Lower leg skin (tissue), 4 donors: ENCODE measurements at regions not wholly inside any gene's neighbourhood (a gene's known extent, or its start where the extent isn't known, plus 50 kb on each side); places are given as distances from the start of the nearest gene placed in this dataset.

Source experiments
- DNase-seq, 2 donors: peaks; one replicate each; pipeline ENCODE4 v3.0.0-alpha.2; 2019; ENCODE audit warnings: low spot score in 2 of 2
- H3K4me3 ChIP-seq: fragments of 200-600 bp; sonication (generic); 2 replicates; pipeline ENCODE4 v1.5.1; 2017; ENCODE audit warnings: mild to moderate bottlenecking, low read depth; ENCODE audit not compliant: poor library complexity, severe bottlenecking
- POLR2A ChIP-seq, 2 donors: fragments of 450-650 bp; IDR thresholded peaks; one replicate each; pipeline ENCODE4 v1.6.1; 2016 to 2017; ENCODE audit warnings: antibody characterized with exemption in 2 of 2, mild to moderate bottlenecking in 1 of 2, moderate library complexity in 1 of 2
- WGBS, 2 donors: methylation state at CpG; one replicate each; pipeline ENCODE4 v1.1.5; 2018; 5-methylcytosine and 5-hydroxymethylcytosine counted together
- intact Hi-C: fragments of 100-400 bp; cut with DNase I; formaldehyde crosslinking; loops from one replicate; pipeline ENCODE4 v1.15.0; 2023; ENCODE audit warnings: low total_unique reads
- TF ChIP-seq, protein P1 (sequence below), 3 donors: fragments of 450-650 bp; IDR thresholded peaks; one replicate each; pipeline ENCODE4 v1.5.1; 2016; ENCODE audit warnings: antibody characterized with exemption in 3 of 3, mild to moderate bottlenecking in 3 of 3, moderate library complexity in 2 of 3

DNA sequence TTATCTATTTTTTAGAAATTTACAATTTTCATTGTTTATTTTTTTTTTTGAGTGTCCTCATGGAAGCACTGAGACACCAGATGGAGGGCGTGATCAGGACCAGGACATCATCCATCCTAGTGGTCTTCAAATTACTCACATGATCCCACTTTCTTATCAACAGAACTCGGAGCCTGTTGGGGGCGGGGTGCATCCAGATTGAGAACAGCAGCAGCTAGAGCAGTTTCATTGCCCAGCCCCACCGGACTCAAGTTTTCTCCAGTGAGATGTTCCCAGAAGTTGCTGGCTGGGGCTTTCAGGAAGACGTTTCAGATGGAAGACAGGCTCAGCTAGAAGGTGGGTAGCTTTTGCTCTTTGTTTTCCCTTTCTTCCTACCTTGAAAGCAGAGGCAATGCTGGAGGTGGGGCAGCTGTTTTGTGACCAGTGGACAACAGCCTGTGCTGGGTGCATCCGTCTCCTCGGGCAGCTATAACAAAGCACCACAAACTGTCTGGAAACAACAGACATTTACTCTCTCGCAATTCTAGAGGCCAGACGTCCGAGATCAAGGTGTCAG is 562.1 kb downstream of the TBC1D22A start:
- 69 to 76% methylated on average over 10 of the region's 10 CpGs for WGBS, 2 donors
- intact Hi-C loops, result no loop called here
- peak in 1 of 2 donors; percentile 79 for DNase-seq
- no peak overlapping the region for H3K4me3 ChIP-seq
- TF ChIP-seq POLR2A (IDR thresholded peaks at IDR 0.05), result no peak
- TF ChIP-seq, protein P1, sequence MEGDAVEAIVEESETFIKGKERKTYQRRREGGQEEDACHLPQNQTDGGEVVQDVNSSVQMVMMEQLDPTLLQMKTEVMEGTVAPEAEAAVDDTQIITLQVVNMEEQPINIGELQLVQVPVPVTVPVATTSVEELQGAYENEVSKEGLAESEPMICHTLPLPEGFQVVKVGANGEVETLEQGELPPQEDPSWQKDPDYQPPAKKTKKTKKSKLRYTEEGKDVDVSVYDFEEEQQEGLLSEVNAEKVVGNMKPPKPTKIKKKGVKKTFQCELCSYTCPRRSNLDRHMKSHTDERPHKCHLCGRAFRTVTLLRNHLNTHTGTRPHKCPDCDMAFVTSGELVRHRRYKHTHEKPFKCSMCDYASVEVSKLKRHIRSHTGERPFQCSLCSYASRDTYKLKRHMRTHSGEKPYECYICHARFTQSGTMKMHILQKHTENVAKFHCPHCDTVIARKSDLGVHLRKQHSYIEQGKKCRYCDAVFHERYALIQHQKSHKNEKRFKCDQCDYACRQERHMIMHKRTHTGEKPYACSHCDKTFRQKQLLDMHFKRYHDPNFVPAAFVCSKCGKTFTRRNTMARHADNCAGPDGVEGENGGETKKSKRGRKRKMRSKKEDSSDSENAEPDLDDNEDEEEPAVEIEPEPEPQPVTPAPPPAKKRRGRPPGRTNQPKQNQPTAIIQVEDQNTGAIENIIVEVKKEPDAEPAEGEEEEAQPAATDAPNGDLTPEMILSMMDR (IDR thresholded peaks at IDR 0.05), result no peak

DNA sequence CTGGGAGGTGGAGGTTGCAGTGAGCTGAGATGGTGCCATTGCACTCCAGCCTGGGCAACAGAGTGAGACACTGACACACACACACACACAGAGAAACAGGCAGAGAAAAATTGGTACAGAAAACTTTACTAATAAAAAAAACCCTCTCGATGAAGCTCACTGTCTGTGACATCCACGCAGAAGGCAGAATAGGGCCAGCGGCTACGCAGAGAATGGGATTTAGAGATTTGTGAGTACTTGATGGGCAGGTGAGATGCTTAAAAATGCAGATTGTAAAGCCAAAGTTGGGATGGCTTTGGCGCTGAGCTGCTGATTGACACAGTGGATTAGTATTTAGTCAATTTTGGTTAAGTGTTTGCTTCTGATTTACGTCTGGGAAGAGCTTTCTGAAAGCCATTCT is 561.1 kb downstream of the TBC1D22A start:
- TF ChIP-seq POLR2A (IDR thresholded peaks at IDR 0.05), result no peak
- TF ChIP-seq, protein P1 (IDR thresholded peaks at IDR 0.05), result no peak
- peak in 1 of 2 donors; percentile 70 for DNase-seq
- H3K4me3 ChIP-seq, result no peak overlapping the region
- WGBS, 2 donors, result 74 to 81% methylated on average over 6 of the region's 6 CpGs
- intact Hi-C loops, result no loop called here

DNA sequence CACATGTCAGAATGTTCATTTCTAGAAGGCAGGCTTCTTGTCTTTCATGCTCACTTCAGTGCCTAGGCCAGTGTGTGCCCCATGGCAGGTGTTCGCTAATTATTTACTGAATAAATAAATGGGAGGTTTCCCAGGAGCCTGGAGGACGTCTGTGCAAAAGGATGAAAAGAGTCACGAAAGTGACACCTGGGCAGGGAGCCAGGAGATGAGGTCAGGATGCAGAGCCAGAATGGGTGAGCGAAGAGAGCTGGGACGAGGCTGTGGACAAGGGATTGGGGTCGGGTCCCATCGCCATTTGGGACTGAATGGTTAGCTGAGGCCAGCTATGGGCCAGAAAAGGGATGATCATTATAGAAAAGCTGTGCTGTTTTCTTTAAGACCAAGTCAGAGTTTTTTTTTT is 560.4 kb downstream of the TBC1D22A start:
- no peak overlapping the region for H3K4me3 ChIP-seq
- peak in 1 of 2 donors; percentile 68 for DNase-seq
- intact Hi-C loops, result no loop called here
- TF ChIP-seq, protein P1 (IDR thresholded peaks at IDR 0.05), result no peak
- no peak for TF ChIP-seq POLR2A (IDR thresholded peaks at IDR 0.05)
- WGBS, 2 donors, result 50 to 53% methylated on average over 7 of the region's 7 CpGs

DNA sequence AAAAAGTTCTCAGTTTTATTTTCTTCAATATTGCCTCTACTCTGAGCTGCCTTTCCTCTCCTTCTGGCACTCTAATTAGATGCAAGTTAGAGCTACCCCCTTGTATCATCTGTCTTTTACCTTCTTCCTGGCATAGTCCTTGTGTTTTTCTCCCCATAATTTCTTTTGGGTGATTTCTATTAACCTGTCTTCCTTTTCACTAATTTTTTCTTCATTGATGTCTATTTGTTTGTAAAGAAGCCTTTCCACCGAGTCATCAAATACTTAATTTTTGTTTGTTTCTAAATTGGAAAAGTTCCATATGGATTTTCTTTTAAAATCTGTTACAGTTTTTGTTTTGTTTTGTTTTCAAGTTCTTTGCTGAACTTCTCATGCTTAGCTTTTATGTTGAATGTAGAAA is 558.1 kb downstream of the TBC1D22A start:
- 88 to 92% methylated on average over 1 of the region's 1 CpG for WGBS, 2 donors
- H3K4me3 ChIP-seq, result no peak overlapping the region
- TF ChIP-seq, protein P1 (IDR thresholded peaks at IDR 0.05), result no peak
- no peak for TF ChIP-seq POLR2A (IDR thresholded peaks at IDR 0.05)
- intact Hi-C loops, result no loop called here
- no peak for DNase-seq

DNA sequence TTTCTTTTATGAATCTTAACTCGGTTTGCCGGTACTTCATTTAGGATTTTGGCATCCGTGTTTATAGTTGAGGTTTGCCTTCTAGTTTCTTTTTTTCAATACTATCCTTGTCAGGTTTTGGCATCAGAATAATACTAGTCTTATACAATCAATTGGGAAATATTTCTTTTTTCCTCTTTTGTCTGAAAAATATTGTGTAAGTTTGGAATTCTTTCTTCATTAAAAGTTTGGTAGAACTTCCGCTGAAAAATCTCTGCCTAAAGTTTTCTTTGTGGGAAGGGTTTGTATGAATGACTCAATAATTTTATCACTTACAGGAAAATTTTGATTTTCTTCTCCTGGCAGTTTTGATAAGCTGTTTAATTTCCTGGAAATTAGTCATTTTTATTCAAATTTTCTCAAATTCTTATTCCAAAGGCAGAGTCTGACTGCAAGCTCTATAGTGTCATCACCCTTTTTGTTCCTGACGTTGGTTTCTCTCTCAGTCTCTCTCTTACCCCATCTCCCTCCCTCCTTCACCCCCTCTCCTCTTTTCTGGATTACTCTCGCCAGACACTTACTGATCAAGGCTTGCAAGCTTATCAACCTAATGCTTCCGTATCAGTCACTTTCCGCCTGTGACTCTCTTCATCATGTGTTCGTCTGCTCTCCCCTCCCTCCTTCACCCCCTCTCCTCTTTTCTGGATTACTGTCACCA is 555.7 kb downstream of the TBC1D22A start:
- no peak for TF ChIP-seq POLR2A (IDR thresholded peaks at IDR 0.05)
- TF ChIP-seq, protein P1 (IDR thresholded peaks at IDR 0.05), result no peak
- intact Hi-C loops, result no loop called here
- 68 to 74% methylated on average over 9 of the region's 9 CpGs for WGBS, 2 donors
- H3K4me3 ChIP-seq, result no peak overlapping the region
- no peak for DNase-seq
